ENCODE measurements at regions not wholly inside any gene's neighbourhood (a gene's known extent, or its start where the extent isn't known, plus 50 kb on each side); places are given as distances from the start of the nearest gene placed in this dataset.

DNA sequence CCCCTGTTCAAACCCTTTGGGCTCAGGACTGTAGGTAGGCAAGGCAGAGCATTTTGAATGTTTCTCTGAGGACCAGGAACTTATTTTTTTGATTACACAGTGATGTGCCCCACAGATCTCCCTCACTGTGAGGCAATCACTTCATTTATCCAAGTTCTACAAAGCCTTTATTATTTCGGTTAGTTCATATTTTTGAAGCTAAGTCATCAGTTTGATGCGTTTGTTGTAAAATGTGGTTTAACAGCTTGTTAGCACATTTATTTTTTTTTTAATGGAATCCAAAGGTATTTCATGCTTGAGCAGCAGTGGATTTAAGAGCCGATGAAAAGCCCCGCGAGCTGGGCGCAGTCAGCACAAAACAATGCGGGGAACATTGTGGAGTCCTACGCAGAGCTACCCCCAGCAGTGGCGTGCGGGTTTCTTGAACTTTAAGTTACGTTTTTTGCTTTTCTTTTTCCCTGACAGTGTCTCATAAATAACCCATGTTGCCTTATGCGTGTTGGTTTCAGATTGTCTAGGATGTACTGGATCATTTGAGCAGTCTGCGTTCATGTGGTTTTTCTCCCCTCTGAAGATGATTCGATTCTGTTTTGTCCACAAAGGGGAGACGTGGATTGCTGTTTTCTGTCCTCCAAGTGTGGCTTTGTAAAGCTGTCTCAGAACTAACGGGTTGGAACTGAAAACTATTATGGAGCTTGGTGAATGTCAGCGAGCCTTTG, 233.6 kb upstream of the BMP2 start:
- Mint-ChIP-seq H3K4me3 (peak overlapping the region; percentile 39), H3K9me3 (peaks cover 10% of the 10 kb centered on the region), H3K27ac (peak overlapping the region; percentile 67), H3K36me3 (no peaks in the 10 kb centered on the region), H3K27me3 (no peaks in the 10 kb centered on the region), H3K4me1 (ENCODE audit: unreplicated experiment) (peaks cover 15% of the 10 kb centered on the region)
- TF ChIP-seq, protein P1, sequence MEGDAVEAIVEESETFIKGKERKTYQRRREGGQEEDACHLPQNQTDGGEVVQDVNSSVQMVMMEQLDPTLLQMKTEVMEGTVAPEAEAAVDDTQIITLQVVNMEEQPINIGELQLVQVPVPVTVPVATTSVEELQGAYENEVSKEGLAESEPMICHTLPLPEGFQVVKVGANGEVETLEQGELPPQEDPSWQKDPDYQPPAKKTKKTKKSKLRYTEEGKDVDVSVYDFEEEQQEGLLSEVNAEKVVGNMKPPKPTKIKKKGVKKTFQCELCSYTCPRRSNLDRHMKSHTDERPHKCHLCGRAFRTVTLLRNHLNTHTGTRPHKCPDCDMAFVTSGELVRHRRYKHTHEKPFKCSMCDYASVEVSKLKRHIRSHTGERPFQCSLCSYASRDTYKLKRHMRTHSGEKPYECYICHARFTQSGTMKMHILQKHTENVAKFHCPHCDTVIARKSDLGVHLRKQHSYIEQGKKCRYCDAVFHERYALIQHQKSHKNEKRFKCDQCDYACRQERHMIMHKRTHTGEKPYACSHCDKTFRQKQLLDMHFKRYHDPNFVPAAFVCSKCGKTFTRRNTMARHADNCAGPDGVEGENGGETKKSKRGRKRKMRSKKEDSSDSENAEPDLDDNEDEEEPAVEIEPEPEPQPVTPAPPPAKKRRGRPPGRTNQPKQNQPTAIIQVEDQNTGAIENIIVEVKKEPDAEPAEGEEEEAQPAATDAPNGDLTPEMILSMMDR (conservative IDR thresholded peaks at IDR 0.05) = no peak
- DNase-seq (ENCODE audit: extremely low spot score, unreplicated experiment) = no peak

DNA sequence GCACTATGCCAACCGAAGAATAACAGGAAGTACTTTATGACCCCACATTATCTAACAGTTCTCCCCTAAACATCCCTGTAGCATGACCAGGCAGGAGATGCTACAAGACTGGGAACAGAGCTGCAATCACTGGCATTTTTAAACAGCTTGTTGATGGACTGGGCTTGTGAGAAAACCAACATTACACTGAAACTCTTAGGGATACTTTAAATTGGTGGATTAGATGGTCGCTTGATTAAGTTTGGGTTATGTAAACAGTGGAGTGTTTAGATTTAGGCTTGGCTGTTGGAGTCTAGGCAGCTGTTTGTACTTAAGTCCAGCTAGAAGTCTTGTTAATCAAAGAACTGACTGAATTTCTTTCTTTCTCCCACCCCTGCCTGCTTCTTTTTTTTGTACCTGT, 234.1 kb upstream of the BMP2 start:
- H3K4me1 Mint-ChIP-seq (ENCODE audit: unreplicated experiment) = peaks cover 15% of the 10 kb centered on the region
- peaks cover 10% of the 10 kb centered on the region for H3K9me3 Mint-ChIP-seq
- H3K27me3 Mint-ChIP-seq = no peaks in the 10 kb centered on the region
- peak overlapping the region; percentile 24 for H3K4me3 Mint-ChIP-seq
- TF ChIP-seq, protein P1 (conservative IDR thresholded peaks at IDR 0.05) = no peak
- peak overlapping the region; percentile 67 for H3K27ac Mint-ChIP-seq
- H3K36me3 Mint-ChIP-seq = no peaks in the 10 kb centered on the region
- DNase-seq (ENCODE audit: extremely low spot score, unreplicated experiment) = no peak

DNA sequence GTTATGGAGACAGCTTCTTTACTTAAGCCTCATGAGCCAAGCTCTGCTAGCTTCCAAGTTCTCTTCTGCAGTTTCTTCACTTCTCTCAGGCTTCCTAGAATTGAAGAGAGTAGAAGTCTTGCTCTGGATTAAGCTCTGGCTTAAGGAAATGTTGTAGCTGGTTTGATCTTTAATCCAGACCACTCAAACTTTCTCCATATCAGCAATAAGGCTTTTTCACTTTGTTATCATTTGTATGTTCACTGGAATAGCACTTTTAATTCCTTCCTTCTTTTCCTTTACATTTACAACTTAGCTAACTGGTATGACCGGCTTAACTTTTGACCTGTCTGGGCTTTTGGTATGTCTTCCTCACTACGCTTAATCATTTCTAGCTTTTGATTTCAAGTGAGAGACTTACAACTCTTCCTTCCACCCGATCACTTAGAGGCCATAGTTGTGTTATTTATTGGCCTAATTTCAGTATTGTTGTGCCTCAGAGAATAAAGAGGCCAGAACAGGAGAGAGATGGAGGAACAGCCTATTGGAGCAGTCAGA, 236.6 kb upstream of the BMP2 start:
- TF ChIP-seq, protein P1 (conservative IDR thresholded peaks at IDR 0.05) = no peak
- DNase-seq (ENCODE audit: extremely low spot score, unreplicated experiment) = no peak
- Mint-ChIP-seq H3K4me1 (ENCODE audit: unreplicated experiment) (peaks cover 15% of the 10 kb centered on the region), H3K36me3 (no peaks in the 10 kb centered on the region), H3K27me3 (no peaks in the 10 kb centered on the region), H3K27ac (no peak overlapping the region), H3K9me3 (peaks cover 10% of the 10 kb centered on the region), H3K4me3 (no peak overlapping the region)

DNA sequence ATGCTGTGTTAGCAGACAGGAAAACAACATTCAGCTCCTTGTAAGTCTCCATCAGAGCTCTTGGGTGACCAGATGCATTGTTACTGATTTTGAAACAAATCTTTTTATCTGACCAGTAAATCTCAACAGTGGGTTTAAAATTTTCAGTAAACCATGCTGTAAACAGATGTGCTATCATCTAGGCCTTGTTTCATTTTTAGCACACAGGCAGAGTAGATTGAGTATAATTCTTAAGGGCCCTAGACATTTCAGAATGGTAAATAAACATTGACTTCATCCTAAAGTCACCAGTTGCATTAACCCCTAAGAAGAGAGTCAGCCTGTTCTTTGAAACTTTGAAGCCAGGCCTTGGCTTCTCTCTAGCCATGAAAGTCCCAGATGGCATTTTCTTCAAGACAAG, 237.2 kb upstream of the BMP2 start:
- DNase-seq (ENCODE audit: extremely low spot score, unreplicated experiment) = no peak
- no peaks in the 10 kb centered on the region for H3K36me3 Mint-ChIP-seq
- H3K4me3 Mint-ChIP-seq = no peak overlapping the region
- H3K27me3 Mint-ChIP-seq = no peaks in the 10 kb centered on the region
- TF ChIP-seq, protein P1 (conservative IDR thresholded peaks at IDR 0.05) = no peak
- peaks cover 15% of the 10 kb centered on the region for H3K4me1 Mint-ChIP-seq (ENCODE audit: unreplicated experiment)
- H3K9me3 Mint-ChIP-seq = peaks cover 7% of the 10 kb centered on the region
- no peak overlapping the region for H3K27ac Mint-ChIP-seq

DNA sequence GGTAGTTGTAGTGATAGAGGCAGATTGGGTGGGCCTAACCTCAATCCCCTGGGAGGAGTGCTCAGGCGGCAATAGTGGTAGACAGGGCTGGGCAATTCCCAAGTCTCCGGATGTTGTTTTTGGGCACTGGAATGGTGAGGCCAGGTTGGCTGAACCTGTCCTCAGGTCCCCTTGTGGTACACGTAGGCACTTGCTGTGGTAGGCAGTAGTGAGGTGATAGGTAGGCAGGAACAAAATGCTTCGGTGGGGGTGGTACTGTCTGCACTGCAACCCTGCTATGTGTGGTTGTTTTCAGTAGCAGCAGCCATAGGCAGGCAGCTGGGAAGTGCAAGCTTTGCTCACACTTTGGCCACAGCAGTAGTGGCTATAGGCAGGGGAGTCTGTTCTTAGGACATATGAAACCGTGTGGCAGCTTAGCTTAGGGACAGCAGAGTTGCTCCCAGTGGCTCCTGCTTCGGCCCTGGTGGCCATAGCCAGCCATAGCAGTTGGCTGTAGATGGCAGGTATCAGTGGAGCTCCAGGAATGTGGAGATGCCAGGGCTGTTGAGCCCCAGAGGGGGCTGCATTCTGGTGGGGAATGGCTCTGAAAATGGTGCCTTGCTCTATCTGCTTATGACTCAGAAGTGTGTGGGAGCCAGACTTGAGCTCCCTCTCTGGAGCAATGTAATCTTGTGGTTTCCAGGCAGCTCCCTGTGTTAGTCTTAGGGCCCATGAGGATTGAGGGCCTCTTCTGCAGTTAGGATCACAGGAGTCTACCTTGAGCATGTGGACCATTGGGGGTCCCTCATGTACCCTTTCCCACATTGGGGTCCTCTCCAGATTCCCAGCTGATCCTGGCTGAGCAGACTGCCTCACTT, 241.8 kb upstream of the BMP2 start:
- TF ChIP-seq, protein P1 (conservative IDR thresholded peaks at IDR 0.05) = peak; percentile 20
- no peaks in the 10 kb centered on the region for H3K27me3 Mint-ChIP-seq
- H3K4me3 Mint-ChIP-seq = no peak overlapping the region
- no peak overlapping the region for H3K27ac Mint-ChIP-seq
- peaks cover 12% of the 10 kb centered on the region for H3K9me3 Mint-ChIP-seq
- H3K36me3 Mint-ChIP-seq = no peaks in the 10 kb centered on the region
- no peak for DNase-seq (ENCODE audit: extremely low spot score, unreplicated experiment)
- H3K4me1 Mint-ChIP-seq (ENCODE audit: unreplicated experiment) = no peaks in the 10 kb centered on the region
